K562 (cell line): ENCODE measurements at regions not wholly inside any gene's neighbourhood (a gene's known extent, or its start where the extent isn't known, plus 50 kb on each side); places are given as distances from the start of the nearest gene placed in this dataset.

Source experiments
- CTCF ChIP-seq, 3 experiments: IDR thresholded peaks in 2 of 3; conservative IDR thresholded peaks in 1 of 3; 2 replicates each; pipeline ENCODE4 v1.5.1; 2011 to 2012; ENCODE audit warnings: low read length in 3 of 3, mild to moderate bottlenecking in 3 of 3, control low read depth in 2 of 3, improper control_type of control experiment in 1 of 3, inconsistent platforms in 1 of 3, low read depth in 1 of 3, mixed read lengths in 1 of 3, moderate library complexity in 1 of 3; ENCODE audit not compliant: insufficient read depth in 2 of 3
- EZH2 ChIP-seq: IDR thresholded peaks from 2 replicates; pipeline ENCODE4 v1.6.1; 2012; ENCODE audit warnings: low read depth, mild to moderate bottlenecking, inconsistent platforms, low read length, borderline replicate concordance
- MECOM ChIP-seq: fragments of 250-450 bp; sonication (Bioruptor Pico); IDR thresholded peaks from 2 replicates; pipeline ENCODE4 v1.8.0; 2022; ENCODE audit warnings: inconsistent platforms
- PHB2 ChIP-seq: fragments of 450-650 bp; IDR thresholded peaks from 2 replicates; pipeline ENCODE4 v1.6.1; 2017; ENCODE audit warnings: low read depth
- RCOR1 ChIP-seq, 2 experiments: IDR thresholded peaks; 2 replicates each; pipeline ENCODE4 v1.6.1; 2012; ENCODE audit warnings: low read depth in 2 of 2, low read length in 2 of 2, borderline replicate concordance in 1 of 2, improper control_type of control experiment in 1 of 2
- SMAD3 ChIP-seq: fragments of 450-650 bp; formaldehyde crosslinking; conservative IDR thresholded peaks from 2 replicates; pipeline ENCODE4 v1.4.0; 2020; ENCODE audit warnings: mild to moderate bottlenecking
- SP1 ChIP-seq: sonication (generic); formaldehyde crosslinking; IDR thresholded peaks from 2 replicates; pipeline ENCODE4 v1.8.1; 2022; ENCODE audit warnings: mild to moderate bottlenecking, missing genetic modification reagents
- TCF7L2 ChIP-seq: fragments of 150-350 bp; IDR thresholded peaks from 2 replicates; pipeline ENCODE4 v1.6.1; 2016; ENCODE audit warnings: low read depth, mild to moderate bottlenecking, low read length, moderate library complexity
- ZBTB43 ChIP-seq: sonication (generic); formaldehyde crosslinking; IDR thresholded peaks from 2 replicates; pipeline ENCODE4 v1.8.0; 2023; ENCODE audit warnings: mild to moderate bottlenecking, missing genetic modification reagents
- ZNF41 ChIP-seq: fragments of 250-450 bp; sonication (Bioruptor Pico); conservative IDR thresholded peaks from 2 replicates; pipeline ENCODE4 v1.4.0; 2020; ENCODE audit warnings: mild to moderate bottlenecking
- ZNF586 ChIP-seq: fragments of 450-650 bp; formaldehyde crosslinking; conservative IDR thresholded peaks from 2 replicates; pipeline ENCODE4 v1.4.0; 2020; ENCODE audit warnings: mild to moderate bottlenecking, moderate library complexity

- TF ChIP-seq SMAD3 (CRISPR knock-in tag) (no peak), MECOM (CRISPR knock-in tag) (no peak), ZNF586 (CRISPR knock-in tag) (no peak), ZNF41 (CRISPR knock-in tag) (no peak), ZBTB43 (CRISPR knock-in tag) (no peak), RCOR1 (IDR thresholded peaks at IDR 0.05; ENCODE audit: borderline replicate concordance in 1 of 2, low read depth in 2 of 2, low read length in 2 of 2) (no peak), CTCF (IDR thresholded peaks at IDR 0.05 in 2 of 3, conservative IDR thresholded peaks at IDR 0.05 in 1 of 3; ENCODE audit: insufficient read depth in 2 of 3, low read depth in 1 of 3, low read length in 3 of 3) (no peak), TCF7L2 (no peak), EZH2 (no peak), SP1 (CRISPR knock-in tag) (no peak), PHB2 (no peak)
These were observed 677.2 kb upstream of the TENM4 start for GRCh38 chr11:80118073-80118472.
